MM.1S (cell line): ENCODE measurements at regions not wholly inside any gene's neighbourhood (a gene's known extent, or its start where the extent isn't known, plus 50 kb on each side); places are given as distances from the start of the nearest gene placed in this dataset.

Experiments
- DNase-seq: peaks from one replicate; pipeline ENCODE4 v3.0.0-alpha.2; 2015
- H2AFZ ChIP-seq: fragments of 300-600 bp; sonication (generic); 2 replicates; pipeline ENCODE4 v1.6.0; 2016; ENCODE audit warnings: antibody characterized with exemption, low read length
- H3F3A ChIP-seq: fragments of 300-600 bp; sonication (generic); 2 replicates; pipeline ENCODE4 v1.6.1; 2016; ENCODE audit warnings: mild to moderate bottlenecking, antibody characterized with exemption, low read length, moderate library complexity, mixed read lengths; ENCODE audit not compliant: insufficient read depth
- H3K27ac ChIP-seq: fragments of 300-600 bp; sonication (generic); 2 replicates; pipeline ENCODE4 v1.5.1; 2016; ENCODE audit warnings: mild to moderate bottlenecking, low read length
- H3K27me3 ChIP-seq: fragments of 300-600 bp; sonication (generic); replicated peaks from 2 replicates; pipeline ENCODE4 v1.6.0; 2016; ENCODE audit warnings: low read length; ENCODE audit not compliant: insufficient read depth
- H3K36me3 ChIP-seq: fragments of 300-600 bp; sonication (generic); replicated peaks from 2 replicates; pipeline ENCODE4 v1.6.1; 2016; ENCODE audit warnings: mild to moderate bottlenecking, low read length, mixed read lengths; ENCODE audit not compliant: insufficient read depth
- H3K4me1 ChIP-seq: fragments of 300-600 bp; sonication (generic); 2 replicates; pipeline ENCODE4 v1.6.1; 2016; ENCODE audit warnings: low read length, mixed read lengths
- H3K4me2 ChIP-seq: fragments of 300-600 bp; sonication (generic); 2 replicates; pipeline ENCODE4 v1.6.0; 2016; ENCODE audit warnings: low read depth, low read length
- H3K4me3 ChIP-seq: fragments of 300-600 bp; sonication (generic); 2 replicates; pipeline ENCODE4 v1.5.1; 2016; ENCODE audit warnings: low read length, mixed read lengths
- H3K79me2 ChIP-seq: fragments of 300-600 bp; sonication (generic); 2 replicates; pipeline ENCODE4 v1.6.1; 2016; ENCODE audit warnings: mixed run types, low read length, mixed read lengths
- H3K9ac ChIP-seq: fragments of 300-600 bp; sonication (generic); 2 replicates; pipeline ENCODE4 v1.6.1; 2016; ENCODE audit warnings: low read length, mixed read lengths
- H3K9me2 ChIP-seq: fragments of 300-600 bp; sonication (generic); replicated peaks from 2 replicates; pipeline ENCODE4 v1.6.1; 2016; ENCODE audit warnings: mild to moderate bottlenecking, low read length, mixed read lengths; ENCODE audit not compliant: insufficient read depth
- H3K9me3 ChIP-seq: fragments of 300-600 bp; sonication (generic); replicated peaks from 2 replicates; pipeline ENCODE4 v1.6.1; 2016; ENCODE audit warnings: mild to moderate bottlenecking, low read length, mixed read lengths; ENCODE audit not compliant: insufficient read depth
- H4K20me1 ChIP-seq: fragments of 300-600 bp; sonication (generic); 2 replicates; pipeline ENCODE4 v1.6.1; 2016; ENCODE audit warnings: mild to moderate bottlenecking, low read length, moderate library complexity, mixed read lengths; ENCODE audit not compliant: insufficient read depth
- CTCF ChIP-seq: fragments of 300-600 bp; sonication (generic); IDR thresholded peaks from 2 replicates; pipeline ENCODE4 v1.5.1; 2016; ENCODE audit warnings: antibody characterized with exemption, low read length, mixed read lengths
- EZH2 ChIP-seq: fragments of 300-600 bp; sonication (generic); optimal IDR thresholded peaks from 2 replicates; pipeline ENCODE3; 2017; ENCODE audit warnings: low read depth, mild to moderate bottlenecking, antibody characterized with exemption, low read length, mixed read lengths
- EZH2phosphoT487 ChIP-seq: fragments of 300-600 bp; sonication (generic); IDR thresholded peaks from 2 replicates; pipeline ENCODE4 v1.6.1; 2018; ENCODE audit warnings: antibody characterized with exemption, low read length

GRCh38 chr17:69913616-69914015 lies 161.4 kb upstream of the KCNJ16 start:
- Histone ChIP-seq H3K27ac (no peak overlapping the region), H3K36me3 (no peaks in the 10 kb centered on the region), H3K27me3 (no peaks in the 10 kb centered on the region), H4K20me1 (no peaks in the 10 kb centered on the region), H3K4me2 (no peak overlapping the region), H3K9me2 (no peaks in the 10 kb centered on the region), H3F3A (no peaks in the 10 kb centered on the region), H3K4me3 (no peak overlapping the region), H3K79me2 (no peaks in the 10 kb centered on the region), H2AFZ (no peak overlapping the region), H3K9me3 (no peaks in the 10 kb centered on the region), H3K9ac (no peak overlapping the region), H3K4me1 (no peaks in the 10 kb centered on the region)
- no peak for DNase-seq
- no peak for TF ChIP-seq EZH2
- TF ChIP-seq EZH2phosphoT487: no peak

- Histone ChIP-seq H3F3A (no peaks in the 10 kb centered on the region), H3K79me2 (no peaks in the 10 kb centered on the region), H3K27ac (no peak overlapping the region), H4K20me1 (no peaks in the 10 kb centered on the region), H3K36me3 (no peaks in the 10 kb centered on the region), H3K27me3 (no peaks in the 10 kb centered on the region), H3K4me3 (no peak overlapping the region), H3K9ac (no peak overlapping the region), H3K4me1 (no peaks in the 10 kb centered on the region), H3K9me2 (no peaks in the 10 kb centered on the region), H3K9me3 (no peaks in the 10 kb centered on the region), H3K4me2 (no peak overlapping the region), H2AFZ (no peak overlapping the region)
- no peak for DNase-seq
- no peak for TF ChIP-seq EZH2phosphoT487
- TF ChIP-seq EZH2: no peak
- TF ChIP-seq CTCF: no peak
Observed at GRCh38 chr17:69914520-69914919, 160.5 kb upstream of the KCNJ16 start.

DNA sequence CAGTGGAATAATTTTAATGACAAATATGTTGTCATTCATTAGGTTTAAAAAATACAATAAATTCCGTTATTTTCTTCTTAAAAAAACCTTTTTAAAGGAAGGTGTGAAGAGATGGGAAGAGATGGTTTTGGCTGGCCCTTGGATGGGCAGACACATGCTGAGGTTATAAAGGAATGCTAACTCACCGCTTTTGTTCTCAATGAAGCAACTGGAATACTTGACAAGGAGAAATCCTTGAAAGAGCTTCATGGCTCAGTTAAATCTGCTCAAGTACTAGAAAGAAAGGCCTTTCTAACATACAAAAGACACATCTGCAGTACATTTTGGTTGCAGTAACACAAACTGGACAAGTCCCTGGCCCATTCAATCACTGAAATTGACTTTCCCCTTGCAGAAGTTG lies 158.3 kb upstream of the KCNJ16 start:
- Histone ChIP-seq H3K9ac (no peak overlapping the region), H3K27ac (no peak overlapping the region), H3K36me3 (no peaks in the 10 kb centered on the region), H3K27me3 (no peaks in the 10 kb centered on the region), H3K4me1 (no peaks in the 10 kb centered on the region), H3K79me2 (no peaks in the 10 kb centered on the region), H3F3A (no peaks in the 10 kb centered on the region), H4K20me1 (no peaks in the 10 kb centered on the region), H3K4me3 (no peak overlapping the region), H2AFZ (no peak overlapping the region), H3K4me2 (no peak overlapping the region), H3K9me3 (no peaks in the 10 kb centered on the region), H3K9me2 (no peaks in the 10 kb centered on the region)
- TF ChIP-seq EZH2 (no peak), CTCF (no peak), EZH2phosphoT487 (no peak)
- DNase-seq: no peak

DNA sequence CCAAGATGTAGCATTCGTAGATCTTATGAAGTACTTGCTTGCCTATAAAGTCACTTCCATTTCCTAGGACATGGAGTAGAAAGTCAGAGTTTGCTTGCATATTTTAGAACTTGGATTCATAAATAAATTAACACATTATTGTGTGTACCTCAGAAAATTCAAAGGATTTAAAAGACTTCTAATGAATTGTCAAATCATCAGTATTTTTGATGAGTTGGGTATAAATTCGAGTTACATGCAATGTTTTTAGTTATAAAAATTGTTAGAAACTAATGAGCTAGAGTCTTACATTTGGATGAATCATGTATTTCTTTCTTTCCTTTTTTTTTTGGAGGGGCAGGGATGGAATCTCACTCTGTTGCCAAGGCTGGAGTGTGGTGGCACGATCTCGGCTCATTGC lies 156.9 kb upstream of the KCNJ16 start:
- TF ChIP-seq EZH2: no peak
- no peak for TF ChIP-seq CTCF
- TF ChIP-seq EZH2phosphoT487: no peak
- no peaks in the 10 kb centered on the region for H3K9me2 ChIP-seq
- no peaks in the 10 kb centered on the region for H4K20me1 ChIP-seq

More for the DNA sequence above, 156.9 kb upstream of the KCNJ16 start:
- Histone ChIP-seq H2AFZ (no peak overlapping the region), H3K27me3 (no peaks in the 10 kb centered on the region), H3K4me3 (no peak overlapping the region), H3F3A (no peaks in the 10 kb centered on the region), H3K79me2 (no peaks in the 10 kb centered on the region), H3K9me3 (no peaks in the 10 kb centered on the region), H3K36me3 (no peaks in the 10 kb centered on the region), H3K4me2 (no peak overlapping the region), H3K27ac (no peak overlapping the region), H3K9ac (no peak overlapping the region), H3K4me1 (no peaks in the 10 kb centered on the region)
- no peak for DNase-seq
